K562 (cell line): ENCODE measurements at regions not wholly inside any gene's neighbourhood (a gene's known extent, or its start where the extent isn't known, plus 50 kb on each side); places are given as distances from the start of the nearest gene placed in this dataset.

Experiments used
- ATAC-seq: fragments of 200-7000 bp; cut with Tn5 transposase; 3 replicates; pipeline ENCODE4 v1.9.1; 2020; ENCODE audit warnings: moderate library complexity
- BruUV-seq: library from RNA; stranded (reverse); fragments of 400-500 nt; replicated peaks from 2 replicates; lab custom pipeline; 2021; lab: Mats Ljungman, UMichigan
- CTCF ChIA-PET: fragments of 300-600 bp; formaldehyde crosslinking; extraction: SDS; loops from one replicate; lab custom pipeline; 2021; ENCODE audit warnings: low intra/inter-chr PET ratio; lab: Yijun Ruan, JAX
- POLR2A ChIA-PET: fragments of 300-600, 350-650 bp; sonication (Branson Sonifier 250); formaldehyde crosslinking; extraction: SDS; loops from one replicate; lab custom pipeline; 2021; ENCODE audit warnings: antibody characterized with exemption, inconsistent platforms; lab: Yijun Ruan, JAX
- DNase-seq, 4 experiments: peaks; one replicate each; pipeline versions ENCODE4 v3.0.0 to v3.0.0-alpha.2; 2011 to 2018; ENCODE audit warnings: low spot score in 3 of 4, mixed read lengths in 3 of 4; ENCODE audit errors: extremely low read depth in 1 of 4
- FAIRE-seq: peaks from 2 replicates; lab custom pipeline; 2011; peaks lifted over from hg19 to GRCh38; lab: Jason Lieb, UNC
- H2AFZ ChIP-seq: 2 replicates; pipeline ENCODE4 v1.6.0; 2011; ENCODE audit warnings: low read depth, low read length, control low read depth, inconsistent platforms
- H3K27ac ChIP-seq: fragments of 200-600 bp; 3 replicates; pipeline ENCODE4 v1.8.0; 2011; ENCODE audit warnings: low read depth, mild to moderate bottlenecking, control low read depth, inconsistent platforms, low read length, moderate library complexity, mixed read lengths; ENCODE audit errors: extremely low read depth
- H3K27me3 ChIP-seq, 2 experiments: fragments of 300-600 bp in 1 of 2; 2 replicates in 1 of 2; 3 replicates in 1 of 2; pipeline versions ENCODE4 v1.6.0 to v1.8.0; 2011; ENCODE audit warnings: inconsistent platforms in 2 of 2, low read length in 2 of 2, mild to moderate bottlenecking in 1 of 2, mixed read lengths in 1 of 2, moderate library complexity in 1 of 2; ENCODE audit not compliant: control insufficient read depth in 2 of 2, insufficient read depth in 2 of 2
- H3K36me3 ChIP-seq: fragments of 300-600 bp; 3 replicates; pipeline ENCODE4 v1.8.0; 2011; ENCODE audit warnings: mild to moderate bottlenecking, low read length, inconsistent platforms; ENCODE audit not compliant: control insufficient read depth, insufficient read depth
- H3K4me1 ChIP-seq, 2 experiments: fragments of 200-600 bp in 1 of 2; replicated peaks in 1 of 2; 2 replicates in 1 of 2; 3 replicates in 1 of 2; pipeline versions ENCODE4 v1.5.1 to v1.8.0; 2011; ENCODE audit warnings: inconsistent platforms in 2 of 2, low read length in 2 of 2, mild to moderate bottlenecking in 1 of 2, mixed read lengths in 1 of 2, moderate library complexity in 1 of 2; ENCODE audit not compliant: control insufficient read depth in 2 of 2, insufficient read depth in 2 of 2
- H3K4me2 ChIP-seq: 2 replicates; pipeline ENCODE4 v1.6.1; 2011; ENCODE audit warnings: low read length, control low read depth, inconsistent platforms, mixed read lengths; ENCODE audit not compliant: insufficient read depth
- H3K4me3 ChIP-seq: fragments of 200-600 bp; sonication (generic), shearing (Covaris generic); 2 replicates; pipeline ENCODE4 v1.5.1; 2016; ENCODE audit warnings: control low read depth, inconsistent platforms
- H3K79me2 ChIP-seq: fragments of 200-600 bp; 3 replicates; pipeline ENCODE4 v1.8.0; 2011; ENCODE audit warnings: low read length, inconsistent platforms; ENCODE audit not compliant: control insufficient read depth, insufficient read depth
- H3K9ac ChIP-seq, 2 experiments: 2 replicates each; pipeline versions ENCODE4 v1.6.0 to v1.6.1; 2011; ENCODE audit warnings: low read depth in 2 of 2, low read length in 2 of 2, control low read depth in 1 of 2, inconsistent platforms in 1 of 2, mild to moderate bottlenecking in 1 of 2, mixed read lengths in 1 of 2; ENCODE audit not compliant: insufficient read depth in 1 of 2
- H3K9me1 ChIP-seq: one replicate; pipeline ENCODE4 v1.6.0; 2011; ENCODE audit warnings: inconsistent platforms, mild to moderate bottlenecking, low read length, moderate library complexity; ENCODE audit not compliant: control insufficient read depth, insufficient read depth
- H3K9me3 ChIP-seq: replicated peaks from 2 replicates; pipeline ENCODE4 v1.5.1; 2011; ENCODE audit warnings: low read depth, low read length, inconsistent platforms; ENCODE audit not compliant: control insufficient read depth, insufficient read depth
- H4K20me1 ChIP-seq: replicated peaks from 2 replicates; pipeline ENCODE4 v1.6.1; 2011; ENCODE audit warnings: low read length, inconsistent platforms, mixed read lengths; ENCODE audit not compliant: control insufficient read depth, insufficient read depth
- CREM ChIP-seq: IDR thresholded peaks from 2 replicates; pipeline ENCODE4 v1.6.1; 2014; ENCODE audit warnings: antibody characterized with exemption, low read depth
- NCOR1 ChIP-seq: fragments of 450-650 bp; IDR thresholded peaks from 2 replicates; pipeline ENCODE4 v1.6.1; 2016; ENCODE audit warnings: mild to moderate bottlenecking, moderate library complexity
- NR2C2 ChIP-seq, 2 experiments: fragments of 200-800 bp in 1 of 2; sonication (Bioruptor generic) in 1 of 2; sonication (generic) in 1 of 2; formaldehyde crosslinking in 1 of 2; IDR thresholded peaks; 2 replicates each; pipeline versions ENCODE4 v1.6.1 to v1.8.0; 2016 to 2022; ENCODE audit warnings: mild to moderate bottlenecking in 1 of 2, missing compliant biosample characterization in 1 of 2, missing genetic modification characterization in 1 of 2, missing genetic modification reagents in 1 of 2
- SPI1 ChIP-seq: IDR thresholded peaks from 2 replicates; pipeline ENCODE4 v1.6.1; 2011; ENCODE audit warnings: low read depth, low read length, control low read depth, borderline replicate concordance
- TCFL5 ChIP-seq: fragments of 250-450 bp; sonication (Bioruptor Pico); conservative IDR thresholded peaks from 2 replicates; pipeline ENCODE4 v1.6.1; 2021; ENCODE audit warnings: mild to moderate bottlenecking, moderate library complexity, matching md5 sums
- ZBTB26 ChIP-seq: fragments of 450-650 bp; formaldehyde crosslinking; IDR thresholded peaks from 2 replicates; pipeline ENCODE4 v1.4.0; 2022; ENCODE audit warnings: missing genetic modification characterization
- ZNF512 ChIP-seq: IDR thresholded peaks from 2 replicates; pipeline ENCODE4 v1.6.1; 2016; ENCODE audit warnings: missing genetic modification characterization, missing compliant biosample characterization
- ZNF592 ChIP-seq: fragments of 450-650 bp; IDR thresholded peaks from 2 replicates; pipeline ENCODE4 v1.6.1; 2017; ENCODE audit warnings: antibody characterized with exemption, mild to moderate bottlenecking
- in situ Hi-C: fragments of 300-500 bp; cut with MboI; formaldehyde crosslinking; loops from 4 replicates; pipeline ENCODE4 v1.15.0; 2018; ENCODE audit warnings: inconsistent platforms, mixed read lengths
- intact Hi-C: fragments of 100-400 bp; cut with micrococcal nuclease; formaldehyde crosslinking; loops from 2 replicates; pipeline ENCODE4 v1.14.2; 2022
- TF ChIP-seq, protein P1 (sequence below): fragments of 250-450 bp; sonication (Bioruptor Pico); IDR thresholded peaks from 2 replicates; pipeline ENCODE4 v1.5.1; 2021; ENCODE audit warnings: mild to moderate bottlenecking
- TF ChIP-seq, protein P2 (sequence below): fragments of 250-450 bp; sonication (Bioruptor Pico); IDR thresholded peaks from 2 replicates; pipeline ENCODE4 v1.5.0; 2022; ENCODE audit warnings: mild to moderate bottlenecking
- TF ChIP-seq, protein P3 (sequence below): fragments of 450-650 bp; formaldehyde crosslinking; IDR thresholded peaks from 2 replicates; pipeline ENCODE4 v1.4.0; 2020; ENCODE audit warnings: mild to moderate bottlenecking

DNA sequence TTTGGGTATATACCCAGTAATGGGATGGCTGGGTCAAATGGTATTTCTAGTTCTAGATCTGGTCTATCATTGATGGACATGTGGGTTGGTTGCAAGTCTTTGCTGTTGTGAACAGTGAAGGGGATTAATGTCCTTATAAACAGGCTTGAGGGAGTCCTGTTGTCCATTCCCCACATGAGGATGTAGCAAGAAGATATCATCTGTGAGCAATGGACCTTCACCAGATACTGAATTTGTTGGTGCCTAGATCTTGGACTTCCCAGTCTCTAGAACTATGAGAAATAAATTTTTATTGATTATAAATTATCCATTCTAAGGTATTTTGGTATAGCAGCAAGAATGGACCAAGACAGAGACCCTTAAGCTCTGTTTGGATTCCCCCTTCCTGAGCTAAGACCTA, 72.2 kb upstream of the RELN start:
- H3K4me1 ChIP-seq: no peaks in the 10 kb centered on the region
- CTCF ChIA-PET: no interaction called here
- ATAC-seq: no peak
- no peaks in the 10 kb centered on the region for H3K79me2 ChIP-seq
- H3K9me3 ChIP-seq: no peaks in the 10 kb centered on the region
- no peak overlapping the region for H3K9ac ChIP-seq
- intact Hi-C loops: no loop called here
- no peak overlapping the region for H3K4me3 ChIP-seq
- no peak overlapping the region for H3K27ac ChIP-seq
- H3K9me1 ChIP-seq: no peaks in the 10 kb centered on the region
- BruUV-seq: no TSS peak
- FAIRE-seq: peak; percentile 35
- POLR2A ChIA-PET: no interaction called here
- no peaks in the 10 kb centered on the region for H3K27me3 ChIP-seq
- no peak for DNase-seq
- no peaks in the 10 kb centered on the region for H3K36me3 ChIP-seq
- no peak overlapping the region for H3K4me2 ChIP-seq
- in situ Hi-C loops: no loop called here
- H2AFZ ChIP-seq: no peak overlapping the region; the same call in 1 of the 2 replicates
- H4K20me1 ChIP-seq: no peaks in the 10 kb centered on the region
- TF ChIP-seq, protein P1, sequence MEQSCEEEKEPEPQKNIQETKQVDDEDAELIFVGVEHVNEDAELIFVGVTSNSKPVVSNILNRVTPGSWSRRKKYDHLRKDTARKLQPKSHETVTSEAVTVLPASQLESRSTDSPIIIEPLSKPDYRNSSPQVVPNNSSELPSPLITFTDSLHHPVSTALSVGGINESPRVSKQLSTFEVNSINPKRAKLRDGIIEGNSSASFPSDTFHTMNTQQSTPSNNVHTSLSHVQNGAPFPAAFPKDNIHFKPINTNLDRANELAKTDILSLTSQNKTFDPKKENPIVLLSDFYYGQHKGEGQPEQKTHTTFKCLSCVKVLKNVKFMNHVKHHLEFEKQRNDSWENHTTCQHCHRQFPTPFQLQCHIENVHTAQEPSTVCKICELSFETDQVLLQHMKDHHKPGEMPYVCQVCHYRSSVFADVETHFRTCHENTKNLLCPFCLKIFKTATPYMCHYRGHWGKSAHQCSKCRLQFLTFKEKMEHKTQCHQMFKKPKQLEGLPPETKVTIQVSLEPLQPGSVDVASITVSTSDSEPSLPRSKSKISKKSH (CRISPR knock-in tag): no peak
- TF ChIP-seq ZNF592 (no peak), NCOR1 (no peak), NR2C2 (CRISPR knock-in tag; IDR thresholded peaks at IDR 0.05) (no peak), NR2C2 (tag; IDR thresholded peaks at IDR 0.05) (no peak), ZNF512 (tag) (no peak), ZBTB26 (no peak), TCFL5 (CRISPR knock-in tag) (no peak), CREM (no peak), SPI1 (no peak)
- TF ChIP-seq, protein P2, sequence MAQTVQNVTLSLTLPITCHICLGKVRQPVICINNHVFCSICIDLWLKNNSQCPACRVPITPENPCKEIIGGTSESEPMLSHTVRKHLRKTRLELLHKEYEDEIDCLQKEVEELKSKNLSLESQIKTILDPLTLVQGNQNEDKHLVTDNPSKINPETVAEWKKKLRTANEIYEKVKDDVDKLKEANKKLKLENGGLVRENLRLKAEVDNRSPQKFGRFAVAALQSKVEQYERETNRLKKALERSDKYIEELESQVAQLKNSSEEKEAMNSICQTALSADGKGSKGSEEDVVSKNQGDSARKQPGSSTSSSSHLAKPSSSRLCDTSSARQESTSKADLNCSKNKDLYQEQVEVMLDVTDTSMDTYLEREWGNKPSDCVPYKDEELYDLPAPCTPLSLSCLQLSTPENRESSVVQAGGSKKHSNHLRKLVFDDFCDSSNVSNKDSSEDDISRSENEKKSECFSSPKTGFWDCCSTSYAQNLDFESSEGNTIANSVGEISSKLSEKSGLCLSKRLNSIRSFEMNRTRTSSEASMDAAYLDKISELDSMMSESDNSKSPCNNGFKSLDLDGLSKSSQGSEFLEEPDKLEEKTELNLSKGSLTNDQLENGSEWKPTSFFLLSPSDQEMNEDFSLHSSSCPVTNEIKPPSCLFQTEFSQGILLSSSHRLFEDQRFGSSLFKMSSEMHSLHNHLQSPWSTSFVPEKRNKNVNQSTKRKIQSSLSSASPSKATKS (CRISPR knock-in tag): no peak
- TF ChIP-seq, protein P3, sequence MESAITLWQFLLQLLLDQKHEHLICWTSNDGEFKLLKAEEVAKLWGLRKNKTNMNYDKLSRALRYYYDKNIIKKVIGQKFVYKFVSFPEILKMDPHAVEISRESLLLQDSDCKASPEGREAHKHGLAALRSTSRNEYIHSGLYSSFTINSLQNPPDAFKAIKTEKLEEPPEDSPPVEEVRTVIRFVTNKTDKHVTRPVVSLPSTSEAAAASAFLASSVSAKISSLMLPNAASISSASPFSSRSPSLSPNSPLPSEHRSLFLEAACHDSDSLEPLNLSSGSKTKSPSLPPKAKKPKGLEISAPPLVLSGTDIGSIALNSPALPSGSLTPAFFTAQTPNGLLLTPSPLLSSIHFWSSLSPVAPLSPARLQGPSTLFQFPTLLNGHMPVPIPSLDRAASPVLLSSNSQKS (CRISPR knock-in tag): no peak
